ENCODE measurements at regions not wholly inside any gene's neighbourhood (a gene's known extent, or its start where the extent isn't known, plus 50 kb on each side); places are given as distances from the start of the nearest gene placed in this dataset.

DNA sequence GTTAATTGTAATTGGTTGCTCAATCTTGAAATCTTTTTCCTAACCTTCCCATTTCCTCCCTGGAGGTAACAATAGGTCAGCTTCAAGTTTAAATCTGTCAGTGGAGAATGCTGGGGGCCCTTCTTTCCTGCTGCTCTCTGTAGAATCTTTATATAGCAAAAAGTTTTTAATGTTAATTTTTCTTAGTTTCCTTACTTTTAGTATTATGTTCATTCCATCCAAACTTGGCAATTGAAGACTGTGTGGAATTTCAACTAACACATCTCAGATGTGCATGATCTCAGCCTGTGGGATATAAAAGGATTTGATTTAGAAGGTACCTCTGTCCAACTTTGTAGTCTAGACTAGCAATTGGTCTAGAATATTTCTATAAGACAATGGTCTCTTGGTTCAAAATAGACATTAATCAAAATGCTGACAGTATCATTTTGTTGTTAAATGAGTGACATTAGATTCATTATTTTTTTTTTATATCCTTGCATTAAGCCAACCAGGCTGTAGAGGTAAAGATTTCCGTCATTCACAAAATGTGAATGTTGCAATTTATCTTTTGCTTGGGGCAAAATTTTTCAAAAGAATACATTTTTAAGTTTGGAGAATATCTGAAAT, 100.4 kb upstream of the SEMA3A start:
- TF ChIP-seq EZH2 (IDR thresholded peaks at IDR 0.05; ENCODE audit: borderline replicate concordance, low read length): no peak
- TF ChIP-seq, protein P1, sequence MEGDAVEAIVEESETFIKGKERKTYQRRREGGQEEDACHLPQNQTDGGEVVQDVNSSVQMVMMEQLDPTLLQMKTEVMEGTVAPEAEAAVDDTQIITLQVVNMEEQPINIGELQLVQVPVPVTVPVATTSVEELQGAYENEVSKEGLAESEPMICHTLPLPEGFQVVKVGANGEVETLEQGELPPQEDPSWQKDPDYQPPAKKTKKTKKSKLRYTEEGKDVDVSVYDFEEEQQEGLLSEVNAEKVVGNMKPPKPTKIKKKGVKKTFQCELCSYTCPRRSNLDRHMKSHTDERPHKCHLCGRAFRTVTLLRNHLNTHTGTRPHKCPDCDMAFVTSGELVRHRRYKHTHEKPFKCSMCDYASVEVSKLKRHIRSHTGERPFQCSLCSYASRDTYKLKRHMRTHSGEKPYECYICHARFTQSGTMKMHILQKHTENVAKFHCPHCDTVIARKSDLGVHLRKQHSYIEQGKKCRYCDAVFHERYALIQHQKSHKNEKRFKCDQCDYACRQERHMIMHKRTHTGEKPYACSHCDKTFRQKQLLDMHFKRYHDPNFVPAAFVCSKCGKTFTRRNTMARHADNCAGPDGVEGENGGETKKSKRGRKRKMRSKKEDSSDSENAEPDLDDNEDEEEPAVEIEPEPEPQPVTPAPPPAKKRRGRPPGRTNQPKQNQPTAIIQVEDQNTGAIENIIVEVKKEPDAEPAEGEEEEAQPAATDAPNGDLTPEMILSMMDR (conservative IDR thresholded peaks at IDR 0.05 in 1 of 2, IDR thresholded peaks at IDR 0.05 in 1 of 2; ENCODE audit: extremely low read depth in 1 of 2, insufficient read depth in 1 of 2, low read depth in 1 of 2, low read length in 2 of 2): no peak
